Endothelial cell of umbilical vein (primary cell): ENCODE measurements at regions not wholly inside any gene's neighbourhood (a gene's known extent, or its start where the extent isn't known, plus 50 kb on each side); places are given as distances from the start of the nearest gene placed in this dataset.

Source experiments
- BruUV-seq: library from RNA; stranded (reverse); fragments of 400-500 nt; replicated peaks from 2 replicates; lab custom pipeline; 2021; lab: Mats Ljungman, UMichigan
- CTCF ChIA-PET: fragments of 300-600, 350-600 bp; sonication (Branson Sonifier 250); formaldehyde crosslinking; loops from one replicate; lab custom pipeline; 2021; ENCODE audit warnings: antibody characterized with exemption, inconsistent platforms; lab: Charles Lee
- POLR2A ChIA-PET: fragments of 300-600, 350-600 bp; sonication (Branson Sonifier 250); formaldehyde crosslinking; loops from one replicate; lab custom pipeline; 2021; ENCODE audit warnings: antibody characterized with exemption, inconsistent platforms; lab: Charles Lee
- DNase-seq: peaks from one replicate; pipeline ENCODE4 v3.0.0-alpha.2; 2011; ENCODE audit warnings: low read depth, low spot score
- FAIRE-seq: peaks from 2 replicates; lab custom pipeline; 2011; peaks lifted over from hg19 to GRCh38; lab: Jason Lieb, UNC
- H2AFZ ChIP-seq: 2 replicates; pipeline ENCODE4 v1.6.0; 2012; ENCODE audit warnings: low read depth, low read length, control low read depth, inconsistent platforms
- H3K27ac ChIP-seq: 2 replicates; pipeline ENCODE4 v1.5.1; 2011; ENCODE audit warnings: low read depth, mild to moderate bottlenecking, control low read depth, low read length, moderate library complexity; ENCODE audit not compliant: insufficient read depth
- H3K27me3 ChIP-seq, 2 experiments: 2 replicates each; pipeline versions ENCODE4 v1.6.0 to v1.6.1; 2011; ENCODE audit warnings: low read length in 2 of 2, mixed read lengths in 1 of 2; ENCODE audit not compliant: control insufficient read depth in 2 of 2, insufficient read depth in 2 of 2
- H3K36me3 ChIP-seq, 2 experiments: 2 replicates in 1 of 2; 3 replicates in 1 of 2; pipeline ENCODE4 v1.5.1; 2011; ENCODE audit warnings: low read length in 2 of 2, mild to moderate bottlenecking in 1 of 2, moderate library complexity in 1 of 2; ENCODE audit not compliant: control insufficient read depth in 2 of 2, insufficient read depth in 2 of 2; ENCODE audit errors: extremely low read depth in 1 of 2
- H3K4me1 ChIP-seq: 3 replicates; pipeline ENCODE4 v1.5.1; 2011; ENCODE audit warnings: mild to moderate bottlenecking, low read length; ENCODE audit not compliant: control insufficient read depth, insufficient read depth; ENCODE audit errors: extremely low read depth
- H3K4me2 ChIP-seq: 2 replicates; pipeline ENCODE4 v1.6.1; 2011; ENCODE audit warnings: low read length, control low read depth, mixed read lengths; ENCODE audit not compliant: insufficient read depth
- H3K4me3 ChIP-seq, 3 experiments: fragments of 200-600 bp in 1 of 3; sonication (generic), shearing (Covaris generic) in 1 of 3; replicated peaks in 1 of 3; 2 replicates each; pipeline ENCODE4 v1.5.1; 2011 to 2016; ENCODE audit warnings: control low read depth in 3 of 3, low read length in 3 of 3, mild to moderate bottlenecking in 2 of 3, inconsistent platforms in 1 of 3, low read depth in 1 of 3, moderate library complexity in 1 of 3; ENCODE audit not compliant: insufficient read depth in 1 of 3
- H3K79me2 ChIP-seq: 2 replicates; pipeline ENCODE4 v1.6.0; 2012; ENCODE audit warnings: low read length, inconsistent platforms; ENCODE audit not compliant: control insufficient read depth, insufficient read depth
- H3K9ac ChIP-seq: replicated peaks from 2 replicates; pipeline ENCODE3; 2011; ENCODE audit warnings: low read length, control low read depth; ENCODE audit not compliant: insufficient read depth; ENCODE audit errors: extremely low read depth
- H3K9me1 ChIP-seq: replicated peaks from 3 replicates; pipeline ENCODE4 v1.6.0; 2011; ENCODE audit warnings: mild to moderate bottlenecking, low read length; ENCODE audit not compliant: control insufficient read depth, insufficient read depth; ENCODE audit errors: extremely low read depth
- H3K9me3 ChIP-seq: replicated peaks from 2 replicates; pipeline ENCODE4 v1.5.1; 2012; ENCODE audit warnings: low read length, inconsistent platforms; ENCODE audit not compliant: control insufficient read depth, insufficient read depth
- H4K20me1 ChIP-seq: replicated peaks from 2 replicates; pipeline ENCODE3; 2011; ENCODE audit warnings: mild to moderate bottlenecking, low read length; ENCODE audit not compliant: control insufficient read depth, insufficient read depth; ENCODE audit errors: extremely low read depth
- CTCF ChIP-seq, 2 donors: IDR thresholded peaks; 1 replicate in 1 of 2; 2 replicates in 1 of 2; pipeline ENCODE4 v1.5.1; 2011; ENCODE audit warnings: low read length in 2 of 2, mild to moderate bottlenecking in 2 of 2, moderate library complexity in 2 of 2, control low read depth in 1 of 2, inconsistent platforms in 1 of 2, low read depth in 1 of 2; ENCODE audit not compliant: insufficient read depth in 1 of 2; ENCODE audit errors: extremely low read depth in 1 of 2
- EZH2 ChIP-seq: IDR thresholded peaks from 2 replicates; pipeline ENCODE4 v1.6.1; 2012; ENCODE audit warnings: borderline replicate concordance, low read depth, mild to moderate bottlenecking, moderate library complexity, low read length, inconsistent platforms; ENCODE audit not compliant: severe bottlenecking
- FOS ChIP-seq: IDR thresholded peaks from 2 replicates; pipeline ENCODE4 v1.6.1; 2011; ENCODE audit warnings: mild to moderate bottlenecking, low read length, moderate library complexity, borderline replicate concordance; ENCODE audit not compliant: insufficient read depth
- GATA2 ChIP-seq: IDR thresholded peaks from 2 replicates; pipeline ENCODE4 v1.7.0; 2011; ENCODE audit warnings: low read depth, mild to moderate bottlenecking, moderate library complexity, mixed read lengths, low read length; ENCODE audit not compliant: insufficient read length, insufficient read depth
- JUN ChIP-seq: IDR thresholded peaks from 2 replicates; pipeline ENCODE4 v1.6.1; 2011; ENCODE audit warnings: borderline replicate concordance, low read depth; ENCODE audit not compliant: insufficient read length, insufficient read depth
- MAX ChIP-seq: IDR thresholded peaks from 2 replicates; pipeline ENCODE4 v1.6.1; 2011; ENCODE audit not compliant: insufficient read depth, insufficient read length
- MYC ChIP-seq: IDR thresholded peaks from one replicate; pipeline ENCODE4 v1.6.1; 2011; ENCODE audit warnings: mild to moderate bottlenecking, low read depth, low read length
- POLR2A ChIP-seq: IDR thresholded peaks from 2 replicates; pipeline ENCODE4 v1.6.1; 2012; ENCODE audit warnings: low read depth, mild to moderate bottlenecking, control low read depth, low read length
- POLR2AphosphoS5 ChIP-seq: IDR thresholded peaks from 2 replicates; pipeline ENCODE4 v1.6.1; 2012; ENCODE audit warnings: low read depth, mild to moderate bottlenecking, control low read depth, low read length, moderate library complexity; ENCODE audit not compliant: insufficient read depth
- dilution Hi-C: fragments of 300-500 bp; cut with MboI; formaldehyde crosslinking; loops from one replicate; pipeline ENCODE4 v1.15.0; 2019; ENCODE audit warnings: low sequenced_read_pairs; ENCODE audit not compliant: extremely low pct_ligation_motif_present
- intact Hi-C: fragments of 100-400 bp; cut with micrococcal nuclease; formaldehyde crosslinking; loops from one replicate; pipeline ENCODE4 v1.10.0; 2022

GRCh38 chr6:81381382-81381916 is 371.0 kb downstream of the TENT5A start:
- no TSS peak for BruUV-seq
- no peaks in the 10 kb centered on the region for H3K27me3 ChIP-seq
- H3K4me1 ChIP-seq = no peaks in the 10 kb centered on the region
- no peak overlapping the region for H2AFZ ChIP-seq
- H3K9me1 ChIP-seq = no peaks in the 10 kb centered on the region
- DNase-seq (no peak), FAIRE-seq (no peak)
- H3K36me3 ChIP-seq = no peaks in the 10 kb centered on the region
- no peak overlapping the region for H3K27ac ChIP-seq
- H3K9ac ChIP-seq = no peak overlapping the region
- ChIA-PET CTCF (no interaction called here), POLR2A (no interaction called here)
- intact Hi-C loops = no loop called here
- dilution Hi-C loops = no loop called here
- H3K4me3 ChIP-seq = no peak overlapping the region
- H4K20me1 ChIP-seq = no peaks in the 10 kb centered on the region
- no peaks in the 10 kb centered on the region for H3K79me2 ChIP-seq
- H3K9me3 ChIP-seq = no peaks in the 10 kb centered on the region
- TF ChIP-seq JUN (no peak), GATA2 (no peak), EZH2 (no peak), POLR2AphosphoS5 (no peak), MYC (no peak), CTCF (IDR thresholded peaks at IDR 0.05; ENCODE audit: extremely low read depth in 1 of 2, insufficient read depth in 1 of 2, low read depth in 1 of 2, low read length in 2 of 2) (no peak), FOS (no peak), POLR2A (no peak), MAX (no peak)
- H3K4me2 ChIP-seq = no peak overlapping the region
